Psoas muscle (tissue), 7 donors: ENCODE measurements at regions not wholly inside any gene's neighbourhood (a gene's known extent, or its start where the extent isn't known, plus 50 kb on each side); places are given as distances from the start of the nearest gene placed in this dataset.

Experiments used
- ATAC-seq, 4 donors: fragments of 200-7000 bp; cut with Tn5 transposase; one replicate each; pipeline ENCODE4 v1.9.1; 2020; ENCODE audit warnings: moderate library complexity in 3 of 4, mild to moderate bottlenecking in 2 of 4
- DNase-seq, 2 donors: peaks; one replicate each; pipeline ENCODE4 v3.0.0-alpha.2; 2020
- H3K27ac ChIP-seq: fragments of 200-600 bp; one replicate; pipeline ENCODE4 v1.8.0; 2022
- H3K27me3 ChIP-seq, 3 donors: fragments of 200-600 bp in 1 of 3; one replicate each; pipeline versions ENCODE4 v1.6.1 to v1.8.0; 2013 to 2022; ENCODE audit warnings: low read length in 2 of 3, mild to moderate bottlenecking in 2 of 3, moderate library complexity in 1 of 3; ENCODE audit not compliant: insufficient read depth in 3 of 3
- H3K36me3 ChIP-seq, 2 donors: fragments of 200-600 bp in 1 of 2; one replicate each; pipeline versions ENCODE4 v1.6.1 to v1.8.0; 2013 to 2022; ENCODE audit warnings: low read depth in 1 of 2, mild to moderate bottlenecking in 1 of 2, moderate library complexity in 1 of 2; ENCODE audit not compliant: insufficient read depth in 1 of 2
- H3K4me1 ChIP-seq: fragments of 200-600 bp; one replicate; pipeline ENCODE4 v1.8.0; 2022
- H3K4me3 ChIP-seq: fragments of 200-600 bp; one replicate; pipeline ENCODE4 v1.8.0; 2022; ENCODE audit warnings: mild to moderate bottlenecking
- H3K9me3 ChIP-seq: fragments of 200-600 bp; one replicate; pipeline ENCODE4 v1.8.0; 2022
- WGBS, 3 donors: extraction: QIAGEN DNeasy Blood & Tissue Kit; methylation state at CpG; one replicate each; pipeline versions ENCODE4 v1.1.6 to v1.1.7; 2013; 5-methylcytosine and 5-hydroxymethylcytosine counted together
- intact Hi-C, 2 donors: fragments of 100-400 bp; cut with DNase I; formaldehyde crosslinking; loops; one replicate each; pipeline versions ENCODE4 v1.11.0 to v1.14.2; 2022
- TF ChIP-seq, protein P1 (sequence below): fragments of 200-600 bp; IDR thresholded peaks from one replicate; pipeline ENCODE4 v1.8.0; 2022; ENCODE audit warnings: antibody characterized with exemption
- donor health status: healthy with polysubstance abuse.
- donor health status: DM: no; HTN: no; CAD: no; lungs with moderate emphysema.
- donor health status: Bipolar disorder and iron deficiency.
- donor health status: healthy.
- donor health status: DM: yes; HTN: yes; CAD: no.
- donor health status: DM: no; HTN: no; CAD: no.
- donor health status: DM: yes; HTN: yes; CAD: no.

DNA sequence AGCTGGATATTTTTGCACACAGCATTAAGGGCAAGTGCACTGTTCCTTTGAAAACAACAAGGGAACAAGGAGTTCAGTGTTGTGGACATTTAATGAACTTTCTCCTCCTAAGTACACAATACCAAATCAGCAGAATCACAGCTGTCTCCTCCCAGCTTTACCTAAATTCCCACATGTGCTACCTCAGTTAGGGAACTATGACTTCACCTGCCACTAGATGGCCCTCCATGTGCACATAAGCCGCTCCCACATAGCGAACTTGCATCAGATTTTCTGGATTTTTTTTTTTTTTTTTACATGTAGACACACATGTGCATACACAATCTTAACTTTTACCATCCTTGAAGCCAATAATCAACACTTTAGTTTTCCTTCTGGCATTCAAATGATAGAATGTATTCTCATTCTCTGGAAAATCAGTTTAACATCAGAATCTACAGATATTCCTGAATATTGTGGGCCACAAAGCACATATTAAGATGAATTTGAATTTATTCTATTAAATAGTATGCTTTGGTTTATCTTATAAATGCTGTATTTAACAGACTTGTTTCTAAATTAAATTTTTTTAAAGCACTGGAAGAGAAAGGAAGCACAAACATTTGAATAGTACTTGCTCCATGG is 123.6 kb downstream of the PALM2AKAP2 start:
- DNase-seq (peak; percentile 39 to 61), ATAC-seq (peak; percentile 29 to 80 (median 45))
- TF ChIP-seq, protein P1, sequence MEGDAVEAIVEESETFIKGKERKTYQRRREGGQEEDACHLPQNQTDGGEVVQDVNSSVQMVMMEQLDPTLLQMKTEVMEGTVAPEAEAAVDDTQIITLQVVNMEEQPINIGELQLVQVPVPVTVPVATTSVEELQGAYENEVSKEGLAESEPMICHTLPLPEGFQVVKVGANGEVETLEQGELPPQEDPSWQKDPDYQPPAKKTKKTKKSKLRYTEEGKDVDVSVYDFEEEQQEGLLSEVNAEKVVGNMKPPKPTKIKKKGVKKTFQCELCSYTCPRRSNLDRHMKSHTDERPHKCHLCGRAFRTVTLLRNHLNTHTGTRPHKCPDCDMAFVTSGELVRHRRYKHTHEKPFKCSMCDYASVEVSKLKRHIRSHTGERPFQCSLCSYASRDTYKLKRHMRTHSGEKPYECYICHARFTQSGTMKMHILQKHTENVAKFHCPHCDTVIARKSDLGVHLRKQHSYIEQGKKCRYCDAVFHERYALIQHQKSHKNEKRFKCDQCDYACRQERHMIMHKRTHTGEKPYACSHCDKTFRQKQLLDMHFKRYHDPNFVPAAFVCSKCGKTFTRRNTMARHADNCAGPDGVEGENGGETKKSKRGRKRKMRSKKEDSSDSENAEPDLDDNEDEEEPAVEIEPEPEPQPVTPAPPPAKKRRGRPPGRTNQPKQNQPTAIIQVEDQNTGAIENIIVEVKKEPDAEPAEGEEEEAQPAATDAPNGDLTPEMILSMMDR = peak; percentile 84
- Histone ChIP-seq H3K4me3 (no peak overlapping the region), H3K27me3 (no peaks in the 10 kb centered on the region), H3K9me3 (no peaks in the 10 kb centered on the region), H3K36me3 (no peaks in the 10 kb centered on the region), H3K4me1 (peaks cover 14% of the 10 kb centered on the region), H3K27ac (no peak overlapping the region)
- intact Hi-C loops = loop anchor here (1.0 to 5.0 kb wide), 4 partner anchors 154 to 319 kb away; no protein-coding TSS in a partner anchor
- WGBS, 3 donors = 11 to 24% (median 23%) methylated on average over 2 of the region's 2 CpGs

DNA sequence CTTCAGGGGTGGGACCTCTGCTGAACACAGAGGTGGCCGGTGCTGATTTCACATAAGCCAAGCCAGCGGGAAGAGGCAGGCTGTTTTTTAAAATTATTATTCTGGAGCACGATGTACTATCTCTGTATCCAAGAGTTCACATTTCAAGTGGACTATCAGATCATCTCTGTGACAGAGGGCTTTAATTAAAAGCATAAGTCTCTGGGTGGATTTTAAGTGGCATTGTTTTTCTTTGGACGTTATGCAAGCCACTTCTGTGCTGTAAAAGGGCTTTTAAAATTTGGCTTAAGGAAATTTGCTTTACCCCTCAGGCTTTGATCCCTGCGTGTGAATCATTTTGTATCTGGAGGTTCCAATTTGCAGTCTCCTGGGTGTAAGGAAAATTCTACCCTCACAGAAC is 124.7 kb downstream of the PALM2AKAP2 start:
- DNase-seq (no peak), ATAC-seq (no peak)
- WGBS, 3 donors = 54 to 75% (median 66%) methylated on average over 5 of the region's 5 CpGs
- intact Hi-C loops = loop anchor here (5.0 kb wide), 3 partner anchors 153 to 318 kb away; no protein-coding TSS in a partner anchor
- Histone ChIP-seq H3K4me1 (peaks cover 14% of the 10 kb centered on the region), H3K27ac (no peak overlapping the region), H3K36me3 (no peaks in the 10 kb centered on the region), H3K9me3 (no peaks in the 10 kb centered on the region), H3K27me3 (no peaks in the 10 kb centered on the region), H3K4me3 (no peak overlapping the region)
- TF ChIP-seq, protein P1 = no peak

DNA sequence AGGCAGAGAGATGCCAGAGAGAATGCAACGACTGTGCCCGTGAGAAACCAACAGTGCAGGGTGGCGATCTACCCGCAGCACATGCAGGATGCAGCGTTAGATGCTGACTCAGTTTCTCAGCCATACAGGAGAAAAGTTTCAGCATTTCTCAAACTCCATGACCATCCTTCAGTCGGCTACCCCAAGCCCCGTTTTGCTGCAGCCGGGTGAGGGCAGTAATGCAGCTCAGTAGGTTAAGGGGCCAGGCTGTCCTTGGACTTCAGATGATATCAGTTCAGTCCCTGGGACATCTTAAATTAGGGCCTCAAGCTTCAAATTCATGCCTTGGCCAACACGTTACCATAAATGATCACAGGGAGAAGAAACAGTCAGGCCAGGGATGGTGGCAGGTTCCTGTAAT is 125.5 kb downstream of the PALM2AKAP2 start:
- H3K9me3 ChIP-seq = no peaks in the 10 kb centered on the region
- H3K27ac ChIP-seq = no peak overlapping the region
- ATAC-seq (no peak), DNase-seq (no peak)
- intact Hi-C loops = no loop called here
- WGBS, 3 donors = 94% methylated on average over 9 of the region's 9 CpGs
- TF ChIP-seq, protein P1 = no peak
- H3K27me3 ChIP-seq = no peaks in the 10 kb centered on the region
- no peak overlapping the region for H3K4me3 ChIP-seq
- no peaks in the 10 kb centered on the region for H3K36me3 ChIP-seq
- H3K4me1 ChIP-seq = peaks cover 14% of the 10 kb centered on the region

DNA sequence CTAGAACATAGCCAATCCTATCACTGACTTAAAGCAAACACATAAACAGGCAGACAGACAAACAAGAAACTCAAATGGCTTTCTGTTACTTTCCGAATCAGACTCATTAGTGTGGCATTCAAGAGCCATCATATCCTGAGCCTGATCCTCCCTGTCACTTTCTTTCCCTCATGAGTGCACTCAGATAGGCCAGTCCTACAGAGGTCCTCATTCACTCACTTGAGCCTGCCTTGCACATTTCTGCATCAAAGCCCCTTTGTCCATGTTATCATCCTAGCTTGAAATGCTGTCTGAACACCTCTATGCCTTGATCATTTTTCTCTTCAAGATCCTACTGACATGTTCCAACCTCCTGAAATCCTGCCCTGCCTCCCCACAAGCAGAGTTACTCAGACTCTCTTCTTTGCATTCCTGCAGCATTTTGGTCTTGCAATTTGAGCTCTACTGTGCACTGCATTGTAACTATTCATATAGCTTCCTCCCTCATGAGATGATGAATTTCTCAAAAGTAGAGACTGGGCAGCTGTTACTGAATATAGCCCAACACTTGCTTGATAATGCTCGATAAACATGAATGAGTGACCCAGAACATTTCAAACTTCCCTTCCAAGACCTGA is 126.9 kb downstream of the PALM2AKAP2 start:
- Histone ChIP-seq H3K36me3 (no peaks in the 10 kb centered on the region), H3K9me3 (no peaks in the 10 kb centered on the region), H3K27ac (peak overlapping the region; percentile 34), H3K4me3 (no peak overlapping the region), H3K27me3 (no peaks in the 10 kb centered on the region), H3K4me1 (peaks cover 4% of the 10 kb centered on the region)
- intact Hi-C loops = loop anchor here in 1 of 2 donors (1.0 to 2.0 kb wide), 2 partner anchors 37 to 246 kb away; no protein-coding TSS in a partner anchor
- TF ChIP-seq, protein P1 = no peak
- no peak for DNase-seq
- no peak for ATAC-seq
- 57 to 67% (median 65%) methylated on average over 2 of the region's 2 CpGs for WGBS, 3 donors
